GM18511 (cell line): ENCODE measurements at regions not wholly inside any gene's neighbourhood (a gene's known extent, or its start where the extent isn't known, plus 50 kb on each side); places are given as distances from the start of the nearest gene placed in this dataset.
"Not testable (repeated sequence)": the region's sequence is repeated elsewhere in the genome, so short reads cannot be mapped to it uniquely, and the experiment has no call there.

Experiments used
- ATAC-seq: cut with Tn5 transposase; IDR thresholded peaks from one replicate; pipeline ENCODE4 v1.9.1; 2021; ENCODE audit warnings: mild to moderate bottlenecking, moderate library complexity; ENCODE audit not compliant: unreplicated experiment

- ATAC-seq, result not testable (repeated sequence)
Measured at GRCh38 chr10:87300163-87300562, 57.4 kb upstream of the NUTM2D start.

- peak; percentile 91 for ATAC-seq
Measured at GRCh38 chr10:87301466-87302115, 56.0 kb upstream of the NUTM2D start.

- ATAC-seq, result not testable (repeated sequence)
Measured at GRCh38 chr10:87302132-87302531, 55.4 kb upstream of the NUTM2D start.

- not testable (repeated sequence) for ATAC-seq
Measured at GRCh38 chr10:87303707-87304106, 53.8 kb upstream of the NUTM2D start.

GRCh38 chr10:87306681-87307080 lies 50.9 kb upstream of the NUTM2D start:
- ATAC-seq, result not testable (repeated sequence)
